ENCODE measurements at regions not wholly inside any gene's neighbourhood (a gene's known extent, or its start where the extent isn't known, plus 50 kb on each side); places are given as distances from the start of the nearest gene placed in this dataset.

- no peak for DNase-seq (ENCODE audit: low spot score)
Observed at GRCh38 chr2:41881249-41881648, 166.6 kb upstream of the PKDCC start.

GRCh38 chr2:41884718-41885117 is 163.1 kb upstream of the PKDCC start:
- DNase-seq (ENCODE audit: low spot score): no peak

- DNase-seq (ENCODE audit: low spot score): no peak
Observed at GRCh38 chr2:41886145-41886664, 161.6 kb upstream of the PKDCC start.

GRCh38 chr2:41886757-41887156 is 161.1 kb upstream of the PKDCC start:
- no peak for DNase-seq (ENCODE audit: low spot score)

- DNase-seq (ENCODE audit: low spot score): no peak
Observed at GRCh38 chr2:41890341-41890740, 157.5 kb upstream of the PKDCC start.

- no peak for DNase-seq (ENCODE audit: low spot score)
Observed at GRCh38 chr2:41892476-41892875, 155.3 kb upstream of the PKDCC start.

- no peak for DNase-seq (ENCODE audit: low spot score)
Observed at GRCh38 chr2:41894563-41895333, 153.1 kb upstream of the PKDCC start.

- no peak for DNase-seq (ENCODE audit: low spot score)
Observed at GRCh38 chr2:41895334-41895664, 152.5 kb upstream of the PKDCC start.

- no peak for DNase-seq (ENCODE audit: low spot score)
Observed at GRCh38 chr2:41896186-41896846, 151.5 kb upstream of the PKDCC start.

- DNase-seq (ENCODE audit: low spot score): no peak
Observed at GRCh38 chr2:41899189-41899588, 148.6 kb upstream of the PKDCC start.

- no peak for DNase-seq (ENCODE audit: low spot score)
Observed at GRCh38 chr2:41900101-41900577, 147.7 kb upstream of the PKDCC start.

- no peak for DNase-seq (ENCODE audit: low spot score)
Observed at GRCh38 chr2:41902897-41903296, 144.9 kb upstream of the PKDCC start.

GRCh38 chr2:41903474-41904135 is 144.2 kb upstream of the PKDCC start:
- no peak for DNase-seq (ENCODE audit: low spot score)

- no peak for DNase-seq (ENCODE audit: low spot score)
Observed at GRCh38 chr2:41904459-41904858, 143.4 kb upstream of the PKDCC start.

- no peak for DNase-seq (ENCODE audit: low spot score)
Observed at GRCh38 chr2:41905597-41906337, 142.1 kb upstream of the PKDCC start.

GRCh38 chr2:41906338-41906725 is 141.5 kb upstream of the PKDCC start:
- no peak for DNase-seq (ENCODE audit: low spot score)

- no peak for DNase-seq (ENCODE audit: low spot score)
Observed at GRCh38 chr2:41907141-41907540, 140.7 kb upstream of the PKDCC start.

GRCh38 chr2:41907771-41908207 is 140.0 kb upstream of the PKDCC start:
- DNase-seq (ENCODE audit: low spot score): no peak

GRCh38 chr2:41908349-41908748 is 139.5 kb upstream of the PKDCC start:
- no peak for DNase-seq (ENCODE audit: low spot score)

- DNase-seq (ENCODE audit: low spot score): no peak
Observed at GRCh38 chr2:41909584-41909983, 138.2 kb upstream of the PKDCC start.

GRCh38 chr2:41910126-41910525 is 137.7 kb upstream of the PKDCC start:
- no peak for DNase-seq (ENCODE audit: low spot score)

GRCh38 chr2:41911033-41911432 is 136.8 kb upstream of the PKDCC start:
- no peak for DNase-seq (ENCODE audit: low spot score)

All from pons (tissue), 1 donor.